HG03139 (cell line): ENCODE measurements at regions not wholly inside any gene's neighbourhood (a gene's known extent, or its start where the extent isn't known, plus 50 kb on each side); places are given as distances from the start of the nearest gene placed in this dataset.
"Not testable (repeated sequence)": the region's sequence is repeated elsewhere in the genome, so short reads cannot be mapped to it uniquely, and the experiment has no call there.

Experiments used
- ATAC-seq: cut with Tn5 transposase; IDR thresholded peaks from one replicate; pipeline ENCODE4 v1.9.1; 2021; ENCODE audit not compliant: unreplicated experiment

DNA sequence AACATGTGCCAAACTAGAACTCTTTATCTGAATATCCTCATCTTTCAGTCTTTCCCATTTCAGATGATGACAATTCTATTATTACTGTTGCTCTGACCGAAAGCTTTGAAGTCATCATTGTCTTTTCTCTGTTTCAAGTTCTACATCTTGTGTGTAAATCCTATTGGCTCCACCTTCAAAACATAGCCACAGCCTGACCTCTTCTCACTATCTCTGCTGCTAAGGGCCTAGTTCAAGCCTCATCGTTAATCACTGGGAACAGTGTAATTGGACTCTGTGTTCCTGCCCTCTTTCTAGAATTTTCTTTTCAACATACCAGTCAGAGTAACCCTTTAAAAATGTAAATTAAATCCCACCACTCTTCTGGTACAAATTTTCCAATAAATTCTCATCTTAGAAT is 105.1 kb downstream of the OXSM start:
- no peak for ATAC-seq

DNA sequence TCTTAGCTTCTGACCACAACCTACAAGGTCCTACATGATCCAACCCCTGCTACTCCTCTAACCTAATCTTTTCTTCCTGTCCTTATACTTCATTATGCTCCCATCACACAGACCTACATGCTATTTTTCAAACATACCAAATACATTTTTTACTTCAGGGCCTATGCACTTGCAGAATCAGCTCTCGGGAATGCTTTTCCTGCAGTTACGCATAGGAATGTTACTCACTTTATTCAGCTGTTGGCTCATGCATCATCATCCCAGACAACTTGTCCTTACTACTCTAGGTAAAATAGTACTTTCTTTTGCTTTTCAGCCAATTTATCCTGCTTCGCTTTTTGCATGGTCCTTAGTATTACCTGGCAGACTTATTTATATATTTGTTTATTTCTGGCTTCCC is 105.6 kb downstream of the OXSM start:
- ATAC-seq = no peak

DNA sequence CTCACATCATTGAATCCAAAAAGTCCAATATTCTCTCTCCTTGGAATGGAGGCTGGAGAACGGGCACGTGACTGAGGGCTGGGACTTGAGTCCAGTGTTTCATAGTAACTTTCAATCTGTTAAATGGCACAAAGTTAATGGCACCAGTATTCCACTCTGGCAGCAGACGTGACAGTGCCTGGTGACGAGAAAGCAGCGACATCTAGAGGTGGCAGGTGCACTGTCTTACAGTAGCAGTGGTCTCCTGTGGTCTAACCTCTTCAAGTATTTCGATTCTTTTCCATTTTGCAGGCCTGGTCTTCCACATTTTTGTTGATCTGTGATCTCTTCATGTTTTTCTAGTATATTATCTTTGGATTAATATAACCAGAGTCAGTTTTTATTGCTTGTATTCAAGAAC is 107.1 kb downstream of the OXSM start:
- peak; percentile 51 for ATAC-seq

DNA sequence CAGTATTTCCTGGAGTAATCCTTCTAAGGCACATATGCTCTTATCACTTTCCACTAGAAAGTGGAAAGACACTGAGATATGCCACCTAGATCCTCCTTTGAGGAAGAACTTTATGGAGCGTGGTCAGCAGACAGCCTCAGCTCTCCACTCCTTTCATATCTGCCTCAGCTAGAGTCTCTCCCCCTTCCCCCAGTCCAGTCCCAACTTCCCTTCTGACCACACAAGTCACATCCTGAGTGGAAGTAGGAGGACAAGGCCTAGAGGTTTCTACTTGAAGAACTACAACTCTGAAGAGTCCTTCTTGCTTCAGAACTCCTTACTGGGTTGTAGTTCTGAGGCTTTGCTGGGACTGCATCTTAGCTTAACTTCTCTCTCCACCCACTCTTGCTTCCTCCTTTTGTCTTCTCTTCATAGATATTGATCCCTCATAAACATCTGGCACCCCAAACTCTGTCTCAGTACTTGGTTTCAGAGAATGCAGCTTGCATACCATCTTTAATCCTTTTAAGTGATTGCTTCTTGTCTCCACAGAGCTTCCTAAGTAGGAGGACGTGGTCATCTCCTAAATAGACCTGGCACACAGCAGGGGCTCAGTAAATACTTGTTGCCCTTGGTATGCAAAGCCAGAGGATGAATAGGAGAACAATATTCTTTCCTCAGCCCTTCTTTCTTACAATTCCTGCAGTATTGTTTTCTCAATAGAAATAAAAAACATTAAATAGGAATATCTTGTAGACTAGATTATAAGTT is 109.6 kb downstream of the OXSM start:
- ATAC-seq = no peak

DNA sequence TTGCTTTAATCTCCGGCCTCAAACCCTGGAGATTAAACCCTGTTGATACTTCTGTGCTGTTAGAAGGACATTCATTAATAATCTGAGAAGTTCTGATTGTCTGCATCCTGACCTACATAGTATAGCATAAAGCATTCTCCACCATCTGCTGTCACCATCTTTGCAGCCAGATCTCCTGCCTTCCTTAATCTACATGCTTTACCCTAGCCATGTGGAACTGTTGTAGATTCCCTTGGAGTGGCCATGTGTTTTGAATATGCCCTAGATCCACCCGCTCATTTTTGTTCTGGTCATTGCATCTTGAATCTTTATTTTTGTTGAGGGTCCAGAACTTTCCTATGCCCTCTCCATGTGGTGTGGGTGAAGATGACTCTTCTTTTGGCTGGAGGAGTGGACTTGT is 110.3 kb downstream of the OXSM start:
- ATAC-seq = no peak

DNA sequence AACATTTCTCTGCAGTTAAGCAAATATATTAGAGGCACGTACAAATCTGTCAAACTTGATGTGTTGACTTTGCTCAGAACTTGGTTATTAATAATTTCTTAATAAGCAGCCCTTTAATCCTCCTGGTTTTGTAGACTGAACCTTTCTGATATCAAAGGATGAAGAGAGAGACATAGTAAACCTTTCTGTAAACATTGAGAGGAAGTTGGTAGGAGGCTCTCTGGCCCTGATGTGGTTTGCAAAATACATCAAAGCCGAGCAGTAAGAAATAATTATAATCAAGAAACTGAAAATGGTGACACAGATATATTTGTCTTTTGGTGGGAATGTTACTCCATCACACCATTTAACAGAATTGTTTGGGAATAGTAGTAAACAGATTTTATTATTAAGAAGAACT is 111.9 kb downstream of the OXSM start:
- ATAC-seq = no peak

DNA sequence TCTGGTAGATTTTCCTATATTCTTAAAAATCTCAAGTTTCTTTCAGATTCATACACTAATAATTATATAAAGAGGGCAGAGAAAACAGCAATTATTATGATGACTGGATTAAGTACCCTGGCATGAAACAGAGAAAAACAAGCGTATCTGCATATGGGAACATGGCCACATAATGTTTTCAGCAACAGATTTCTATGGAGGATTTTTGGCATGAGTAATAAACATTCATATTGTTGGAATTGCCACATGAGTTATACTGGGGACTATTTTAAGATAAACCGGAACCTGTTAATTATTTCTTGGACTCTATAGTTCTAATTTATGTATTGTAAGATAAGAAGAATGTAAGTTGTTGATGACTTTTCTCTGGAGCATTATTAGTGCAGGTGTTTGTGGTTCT is 112.7 kb downstream of the OXSM start:
- ATAC-seq = no peak

DNA sequence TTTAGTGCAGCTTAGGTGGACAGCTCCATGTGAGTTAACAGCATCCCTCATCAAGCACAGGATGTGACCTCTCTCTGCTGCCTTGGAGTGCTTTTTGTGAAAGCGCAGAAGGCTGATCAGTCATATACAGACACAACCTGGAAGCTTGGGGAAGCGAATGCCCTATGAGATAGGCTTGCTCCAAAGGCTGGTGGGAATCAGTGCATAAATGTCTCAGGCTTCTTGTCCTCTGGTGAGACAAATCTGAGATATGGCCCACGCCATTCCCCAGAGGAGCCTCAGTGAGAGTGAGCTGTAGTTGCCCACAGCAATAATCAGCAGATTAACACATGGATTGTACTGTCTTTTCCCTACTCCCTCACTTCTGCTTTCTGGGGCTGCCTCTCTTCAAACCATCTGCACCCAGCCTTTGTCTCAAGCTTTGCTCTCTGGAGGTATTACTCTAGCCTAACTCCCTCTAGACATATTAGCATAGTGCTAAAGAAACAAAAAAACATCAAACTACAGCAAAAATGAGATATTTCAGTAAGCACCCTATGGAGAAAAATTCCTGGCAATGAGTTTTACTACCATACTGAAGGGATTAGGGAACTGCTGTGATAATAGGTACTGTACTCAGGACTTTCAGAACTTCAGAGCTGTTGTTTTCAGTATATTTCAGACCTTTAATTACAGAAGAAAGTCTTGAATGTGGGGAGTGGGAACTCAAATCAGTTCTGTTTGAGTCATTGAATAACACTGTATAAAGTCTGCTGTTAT is 113.7 kb downstream of the OXSM start:
- no peak for ATAC-seq

DNA sequence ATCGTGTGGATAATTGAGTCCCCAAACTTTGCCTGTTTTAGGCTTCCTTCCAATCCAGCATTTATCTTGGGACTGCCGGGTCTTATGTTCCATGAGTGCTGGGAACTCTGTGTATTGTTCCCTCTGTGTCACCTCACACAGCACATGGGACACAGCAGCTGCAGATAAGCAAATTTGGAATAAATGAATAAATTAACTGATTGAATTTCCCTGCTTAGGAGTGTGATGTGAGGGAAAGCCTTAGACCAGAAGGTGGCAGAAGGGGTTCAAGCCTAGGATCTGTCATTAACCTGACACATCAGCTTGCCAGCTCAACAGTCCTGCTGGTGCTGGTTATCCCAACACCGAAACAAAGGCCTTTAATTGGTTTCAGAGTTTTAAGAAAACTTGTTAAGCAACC is 114.3 kb downstream of the OXSM start:
- ATAC-seq = no peak

DNA sequence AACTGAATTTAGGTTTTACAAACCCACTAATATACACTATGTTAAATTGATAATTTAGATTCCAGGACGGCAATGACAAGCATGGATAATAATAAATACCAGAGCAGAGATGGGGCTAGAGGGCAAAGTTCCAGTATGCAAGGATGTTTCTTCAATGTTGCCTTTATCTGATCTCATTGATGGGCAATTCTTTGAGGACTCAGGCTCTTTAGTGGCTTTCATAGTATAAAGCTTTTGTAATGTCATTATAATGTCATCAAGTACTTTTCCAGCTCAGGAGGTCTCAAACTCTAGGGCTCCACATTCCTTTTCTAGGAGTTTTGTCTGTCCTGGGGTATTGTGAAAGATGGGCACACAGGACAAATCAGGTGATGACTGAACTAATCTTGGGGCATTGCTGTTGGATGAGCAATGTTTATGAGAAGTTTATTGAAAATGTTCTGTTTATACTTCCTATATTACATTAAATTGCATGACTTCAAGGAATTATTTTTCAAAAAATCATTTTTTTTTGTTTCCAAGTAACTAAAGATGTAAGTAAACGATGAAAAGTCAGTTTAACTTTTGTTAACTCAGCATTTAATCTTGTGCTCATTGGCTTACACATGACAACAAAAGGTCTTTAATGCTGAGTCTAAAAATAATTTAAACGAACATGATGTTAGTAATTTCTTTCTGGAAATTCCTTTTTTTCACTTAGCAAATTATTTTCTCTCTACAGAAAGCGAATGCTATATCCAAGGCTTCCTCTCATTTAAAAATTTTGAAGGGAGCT is 116.4 kb downstream of the OXSM start:
- no peak for ATAC-seq

DNA sequence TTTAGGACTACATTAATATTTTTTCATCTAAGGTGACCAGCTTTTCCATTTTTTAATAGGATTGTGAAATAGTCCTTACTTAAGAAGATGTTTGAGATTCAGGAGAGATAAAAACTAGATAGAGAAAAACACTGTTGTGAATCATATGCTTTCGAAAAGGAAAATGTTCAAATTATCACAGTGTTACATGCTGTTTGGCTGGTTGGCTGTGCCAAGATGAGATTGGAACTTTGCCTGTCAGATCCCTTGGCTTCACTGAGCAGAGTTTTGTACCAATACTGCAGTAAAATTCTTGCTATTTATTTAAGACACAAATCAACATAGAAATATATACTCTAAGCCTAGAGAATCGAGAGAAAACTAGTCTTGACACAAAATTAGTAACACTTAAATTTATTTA is 117.2 kb downstream of the OXSM start:
- no peak for ATAC-seq

DNA sequence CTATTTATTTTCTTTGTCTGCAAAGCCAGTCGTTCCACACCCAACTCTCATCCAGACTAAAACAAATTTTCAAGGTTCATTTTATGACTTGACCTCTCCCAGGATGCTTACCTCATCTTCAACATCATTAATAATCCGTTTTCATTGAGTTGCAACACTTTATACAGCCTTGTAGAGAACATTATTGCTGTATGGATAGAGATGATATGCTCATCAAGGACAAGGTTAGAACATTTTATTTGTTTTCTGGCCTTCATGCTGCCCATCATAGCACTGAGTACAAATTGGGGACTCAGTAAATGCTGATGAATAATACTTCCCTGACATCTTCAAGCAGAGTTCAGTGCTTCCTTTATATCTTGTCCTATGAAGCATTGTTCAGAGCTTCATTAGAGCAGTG is 120.2 kb downstream of the OXSM start:
- no peak for ATAC-seq

DNA sequence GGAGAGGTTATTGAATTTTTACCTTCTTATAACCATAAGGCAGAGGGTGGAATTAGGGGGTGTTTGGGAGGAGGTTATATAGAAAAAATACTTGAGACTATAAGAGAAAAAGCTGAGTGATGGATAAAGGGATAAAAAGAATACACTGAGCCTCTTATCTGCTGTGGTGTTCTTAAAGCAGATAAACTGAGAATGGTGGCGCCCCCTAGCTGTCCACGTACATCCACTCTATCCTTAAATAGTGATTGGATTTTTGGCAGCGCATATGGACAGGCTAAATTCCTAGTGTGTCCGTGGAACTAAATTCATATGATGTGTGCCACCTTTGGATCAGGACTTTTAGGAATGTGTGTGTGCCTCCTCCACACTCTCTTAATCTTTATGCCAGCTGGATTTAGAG is 121.1 kb downstream of the OXSM start:
- ATAC-seq = no peak

DNA sequence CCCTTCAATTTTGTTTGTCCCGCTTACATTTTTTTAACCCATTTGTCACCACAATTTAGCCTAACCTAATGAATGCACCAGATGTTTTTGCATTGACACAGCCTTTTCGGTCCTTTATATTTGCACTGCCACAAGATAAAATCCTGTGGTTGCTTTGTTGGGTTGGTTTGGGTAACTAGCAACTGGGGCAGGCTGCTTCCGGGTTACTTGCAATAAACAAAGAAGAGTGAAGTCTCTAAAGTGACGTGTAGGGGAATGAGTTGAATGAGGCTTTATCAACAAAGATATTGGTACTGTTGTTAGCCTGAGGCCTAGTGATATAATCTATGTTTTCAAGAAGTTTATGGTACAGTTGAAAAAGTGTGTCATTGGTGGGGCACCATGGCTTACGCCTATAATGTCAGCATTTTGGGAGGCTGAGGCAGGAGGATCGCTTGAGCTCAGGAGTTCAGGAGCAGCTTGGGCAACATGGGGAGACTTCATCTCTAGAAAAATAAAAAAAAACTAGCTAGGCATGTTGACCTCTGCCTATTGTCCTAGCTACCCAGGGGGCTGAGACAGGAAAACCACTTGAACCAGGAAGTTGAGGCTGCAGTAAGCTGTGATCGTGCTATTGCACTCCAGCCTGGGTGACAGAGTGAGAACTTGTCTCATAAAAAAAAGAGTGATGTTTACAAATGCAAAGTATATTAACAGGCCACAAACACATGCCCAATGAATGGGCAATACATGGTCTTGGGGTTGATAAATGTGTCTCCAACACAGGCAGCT is 121.8 kb downstream of the OXSM start:
- ATAC-seq = no peak

DNA sequence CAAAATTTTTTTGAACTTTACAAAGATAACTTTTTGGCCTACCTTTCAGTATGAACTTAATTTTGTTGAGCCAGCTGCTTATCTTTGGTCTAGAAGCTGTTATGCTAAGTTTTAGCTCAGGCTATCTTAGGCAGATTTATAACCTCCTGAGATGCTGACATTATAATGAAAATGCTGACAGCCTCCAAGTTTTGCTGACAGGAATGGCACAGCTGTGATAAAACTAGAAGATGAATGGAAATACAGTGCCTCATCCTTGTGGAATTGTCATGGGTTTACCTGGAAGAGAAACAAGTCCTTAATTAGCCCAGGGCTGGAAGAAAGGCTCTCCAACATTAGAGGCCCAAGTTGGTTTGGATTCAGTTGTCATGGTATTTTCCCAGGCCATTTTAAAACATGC is 123.3 kb downstream of the OXSM start:
- ATAC-seq = no peak

DNA sequence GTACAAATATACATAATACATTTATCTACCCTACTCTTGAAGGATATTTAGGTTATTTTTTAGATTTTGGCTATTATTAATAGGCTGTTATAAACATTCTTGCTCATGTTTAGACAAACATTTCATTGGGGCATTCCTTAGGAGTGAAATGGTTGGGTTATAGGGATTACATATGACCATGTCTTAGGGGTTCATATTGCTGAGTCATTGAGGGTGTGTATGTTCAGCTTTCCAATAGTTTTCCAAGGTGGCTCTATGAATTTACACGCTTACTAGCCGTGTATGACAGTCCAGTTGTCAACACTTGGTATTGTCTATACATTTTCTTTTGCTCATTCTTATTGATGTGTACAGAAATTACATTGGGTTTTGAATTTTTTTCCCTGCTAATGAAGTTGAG is 125.8 kb downstream of the OXSM start:
- no peak for ATAC-seq

DNA sequence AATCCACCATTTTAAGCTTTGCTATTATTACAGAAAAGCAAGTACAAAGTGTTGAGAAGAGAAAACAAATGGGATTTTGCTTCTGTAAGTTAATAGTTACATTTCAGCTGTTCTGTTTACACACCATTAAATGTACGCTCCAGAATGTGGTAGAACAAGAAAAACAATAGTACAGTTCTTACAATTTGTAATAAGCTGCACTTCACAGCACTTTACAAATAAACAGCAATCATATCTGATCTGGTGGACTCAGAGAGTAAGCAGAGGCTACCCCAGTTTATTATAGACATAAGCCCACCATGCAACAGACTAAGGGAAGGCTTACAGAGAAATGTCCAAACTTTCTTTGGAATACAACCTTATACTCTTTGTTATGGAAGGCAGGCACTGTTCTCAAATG is 126.4 kb downstream of the OXSM start:
- ATAC-seq = no peak

DNA sequence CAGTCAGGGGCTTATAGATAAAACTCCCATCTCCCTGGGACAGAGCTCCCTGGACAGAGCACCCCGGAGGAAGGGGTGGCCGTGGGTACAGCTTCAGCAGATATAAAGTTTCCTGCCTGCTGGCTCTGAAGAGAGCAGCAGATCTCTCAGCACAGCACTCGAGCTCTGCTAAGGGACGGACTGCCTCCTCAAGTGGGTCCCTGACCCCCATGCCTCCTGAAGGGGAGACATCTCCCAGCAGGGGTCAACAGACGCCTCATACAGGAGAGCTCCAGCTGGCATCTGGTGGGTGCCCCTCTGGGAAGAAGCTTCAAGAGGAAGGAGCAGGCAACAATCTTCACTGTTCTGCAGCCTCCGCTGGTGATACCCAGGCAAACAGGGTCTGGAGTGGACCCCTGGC is 142.1 kb downstream of the OXSM start:
- not testable (repeated sequence) for ATAC-seq

DNA sequence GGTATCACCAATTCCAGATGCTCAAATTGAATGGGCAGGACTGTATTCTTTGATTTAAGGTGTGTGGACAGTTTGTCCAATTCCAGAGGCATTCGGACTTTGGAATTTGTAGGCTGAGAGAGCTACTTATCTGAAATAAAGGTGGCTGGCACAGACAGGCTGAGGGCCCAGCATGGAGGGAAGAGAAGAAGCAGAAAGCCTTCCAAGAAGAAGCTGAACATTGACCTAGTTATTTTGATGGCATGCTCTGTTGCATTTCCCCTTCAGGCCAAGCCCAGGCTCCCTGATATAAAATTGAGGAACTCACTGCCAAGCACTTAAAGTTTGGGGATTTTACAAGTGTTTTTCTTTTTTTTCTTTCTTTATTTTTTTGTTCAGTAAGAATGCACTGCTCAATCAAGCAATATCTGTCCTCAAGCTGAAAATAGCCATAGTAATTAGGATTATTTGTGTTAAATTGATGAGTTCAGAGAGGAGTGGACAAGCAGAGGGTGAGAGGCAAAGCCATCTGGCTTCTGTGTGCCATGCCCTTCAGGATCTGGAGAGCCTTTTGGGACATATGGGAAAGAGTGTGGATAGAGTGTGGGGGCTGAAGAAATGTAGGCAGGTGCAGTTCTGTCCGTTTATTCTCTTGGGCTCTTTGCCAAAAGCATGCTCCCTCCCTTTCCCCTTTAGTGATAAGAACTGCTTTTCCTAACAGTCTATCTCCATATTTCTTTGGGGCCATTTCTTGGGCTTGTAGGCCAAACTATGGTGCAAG is 148.9 kb downstream of the OXSM start:
- ATAC-seq = no peak

DNA sequence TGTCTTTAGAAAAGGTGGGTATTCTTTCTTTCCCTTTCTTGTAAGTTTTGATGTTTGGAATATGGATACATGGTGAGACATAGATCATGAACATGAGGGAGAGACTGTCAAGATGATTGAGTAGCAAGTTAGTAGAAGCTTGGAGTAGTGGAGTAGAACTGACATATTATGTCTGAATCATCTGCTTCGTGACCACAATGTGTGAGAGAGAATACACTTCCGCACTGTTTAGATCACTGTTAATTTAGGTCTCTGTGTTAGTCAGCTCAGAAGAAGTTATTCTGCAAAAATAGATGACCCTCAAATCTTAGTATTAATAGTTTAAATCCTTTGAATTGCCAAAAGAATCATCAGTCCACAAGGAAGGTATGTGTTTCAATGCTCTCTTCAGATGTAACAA is 151.0 kb downstream of the OXSM start:
- ATAC-seq = no peak

DNA sequence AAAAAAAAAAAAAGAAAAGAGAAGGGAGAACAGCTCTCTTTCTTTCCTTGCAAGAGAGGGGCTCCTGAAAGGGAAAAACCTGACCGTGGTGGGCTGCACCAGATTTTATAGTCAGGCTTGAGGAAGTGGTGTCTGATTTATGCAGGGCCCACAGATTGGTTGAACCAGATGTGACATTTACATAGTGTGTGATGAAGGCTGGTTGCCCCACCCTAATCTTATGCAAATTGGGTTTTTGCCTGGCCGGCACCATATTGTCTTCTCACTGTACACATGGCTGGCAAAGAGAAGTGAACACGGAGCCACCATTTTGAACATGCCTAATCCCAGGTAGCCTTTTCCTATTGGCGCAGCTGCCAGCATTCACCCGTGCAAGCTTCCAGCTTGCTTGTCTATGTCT is 154.4 kb downstream of the OXSM start:
- ATAC-seq = no peak
